ENCODE measurements at regions not wholly inside any gene's neighbourhood (a gene's known extent, or its start where the extent isn't known, plus 50 kb on each side); places are given as distances from the start of the nearest gene placed in this dataset.
"Not testable (repeated sequence)": the region's sequence is repeated elsewhere in the genome, so short reads cannot be mapped to it uniquely, and the experiment has no call there.

GRCh38 chr1:208344202-208344857 lies 100.1 kb upstream of the PLXNA2 start:
- DNase-seq, result no peak

DNA sequence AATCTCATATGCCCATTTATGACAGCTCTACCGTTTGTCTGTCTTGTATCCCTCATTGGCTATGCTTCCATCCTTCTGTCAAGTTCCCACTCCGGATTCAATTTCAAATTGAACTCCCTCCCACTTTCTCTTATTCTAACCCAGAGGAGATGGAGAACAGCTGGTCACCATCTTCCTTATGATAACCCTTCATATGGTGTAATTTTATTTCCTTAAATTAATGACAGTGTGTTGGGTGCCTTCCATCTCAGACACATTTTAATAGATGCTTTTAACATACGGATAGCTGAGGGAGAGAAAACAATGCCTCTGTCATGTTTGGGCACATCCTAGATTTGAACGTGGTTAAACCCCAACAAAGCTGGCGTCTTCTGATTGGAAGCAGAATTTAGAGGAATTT lies 103.0 kb upstream of the PLXNA2 start:
- no peak for DNase-seq

DNA sequence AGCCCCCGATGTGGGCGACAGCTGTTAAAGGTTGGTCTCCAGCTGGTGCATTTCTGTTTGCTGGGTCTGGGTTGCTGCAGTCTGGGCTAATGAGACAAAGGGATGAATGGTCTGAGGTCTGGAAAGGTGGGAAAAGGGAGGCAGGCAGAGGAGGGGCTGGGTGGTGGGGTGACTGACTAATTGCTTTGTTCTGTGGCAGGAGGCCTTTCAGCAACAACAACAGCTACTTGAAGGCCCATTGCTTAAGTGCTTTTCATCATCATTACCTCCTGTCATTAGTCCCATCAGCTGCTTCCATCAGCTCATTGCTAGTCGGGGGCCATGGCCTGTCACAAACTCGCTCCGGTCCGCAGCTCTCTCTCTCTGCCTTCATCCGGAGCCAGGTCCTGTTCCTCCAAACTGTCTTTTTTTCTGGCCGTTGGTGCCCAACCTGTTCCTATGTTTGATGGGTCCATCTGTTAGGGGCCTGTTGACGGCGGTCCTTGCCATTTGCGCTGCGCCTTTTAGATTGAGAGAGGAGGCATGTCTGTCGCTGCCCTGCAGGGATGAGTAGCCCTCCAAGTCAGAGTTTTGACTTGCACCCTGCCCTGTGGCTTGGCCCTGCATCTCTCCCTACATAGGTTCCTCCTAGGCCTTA lies 105.6 kb upstream of the PLXNA2 start:
- DNase-seq, result no peak

- no peak for DNase-seq
These were observed 106.6 kb upstream of the PLXNA2 start for GRCh38 chr1:208350815-208351214.

DNA sequence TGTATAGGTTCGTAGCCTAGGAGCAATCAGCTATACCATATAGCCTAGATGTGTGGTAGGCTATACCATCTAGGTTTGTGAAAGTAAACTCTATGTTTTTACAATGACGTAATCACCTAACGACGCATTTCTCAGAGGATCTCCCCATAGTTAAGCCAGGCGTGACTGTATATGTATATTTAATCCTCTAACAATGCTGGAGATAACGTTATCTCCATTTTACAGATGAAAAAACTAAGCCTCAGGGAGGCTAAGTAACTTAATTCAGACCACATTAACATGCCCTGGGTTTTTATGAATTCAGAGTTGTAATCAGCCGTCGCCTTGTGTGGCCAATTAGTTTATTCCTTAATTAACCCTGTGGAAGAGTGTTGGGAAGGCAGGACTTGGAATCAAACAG lies 107.7 kb upstream of the PLXNA2 start:
- no peak for DNase-seq

DNA sequence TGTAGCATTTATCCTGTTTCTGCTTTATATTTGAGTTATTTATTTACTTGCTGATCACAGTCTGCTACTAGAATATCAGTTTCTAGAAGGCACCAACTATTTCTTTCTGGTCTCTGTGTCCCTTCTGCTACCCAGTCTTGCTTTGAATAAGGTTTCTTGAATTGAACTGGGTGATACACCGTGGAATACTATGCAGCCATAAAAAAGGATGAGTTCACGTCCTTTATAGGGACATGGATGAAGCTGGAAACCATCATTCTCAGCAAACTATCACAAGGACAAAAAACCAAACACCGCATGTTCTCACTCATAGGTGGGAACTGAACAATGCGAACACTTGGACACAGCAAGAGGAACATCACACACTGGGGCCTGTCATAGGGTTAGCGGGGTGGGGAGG lies 109.6 kb upstream of the PLXNA2 start:
- DNase-seq, result not testable (repeated sequence)

DNA sequence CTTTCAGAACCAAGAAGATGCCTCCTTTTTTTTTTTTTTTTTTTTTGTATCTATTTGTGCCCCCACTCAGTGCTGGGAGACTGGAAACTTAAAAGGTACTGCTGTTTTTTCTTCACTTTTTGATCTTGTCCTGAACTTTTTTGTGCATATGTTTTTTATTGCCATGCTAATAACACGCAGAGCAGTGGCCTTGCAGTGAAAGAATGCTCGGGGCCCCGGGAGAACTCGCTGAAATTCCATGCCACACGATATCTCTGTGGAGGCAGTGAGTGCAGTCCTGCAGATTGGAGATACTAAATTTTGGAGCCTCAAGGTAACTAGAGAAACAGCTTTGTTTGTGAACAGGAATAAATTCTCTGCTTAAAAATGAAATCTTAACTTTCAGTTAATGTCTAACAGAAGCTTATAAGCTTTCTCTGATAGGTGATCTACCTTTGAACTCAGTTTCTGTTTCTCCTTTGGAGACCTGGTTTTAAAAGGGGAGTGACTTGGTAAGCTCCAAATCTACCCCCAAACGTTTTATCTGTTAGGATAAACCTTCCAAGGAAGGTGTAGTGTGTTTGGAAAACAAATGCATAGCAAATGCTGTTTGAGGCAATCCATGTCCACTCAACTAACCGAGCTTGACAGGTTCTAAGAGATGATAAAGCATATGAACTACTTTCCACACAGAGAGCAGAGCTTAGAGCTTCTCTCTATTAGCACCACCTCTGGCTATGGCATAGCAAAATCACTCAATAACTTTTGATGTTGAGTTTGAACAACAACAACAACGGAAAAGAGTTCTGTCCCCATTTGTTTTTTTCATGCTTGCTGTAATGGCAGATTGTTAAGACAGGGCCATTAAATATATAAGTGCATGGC lies 113.7 kb upstream of the PLXNA2 start:
- DNase-seq, result no peak

- no peak for DNase-seq
These were observed 114.5 kb upstream of the PLXNA2 start for GRCh38 chr1:208358651-208359050.

- DNase-seq, result no peak
These were observed 117.8 kb upstream of the PLXNA2 start for GRCh38 chr1:208362011-208362410.

DNA sequence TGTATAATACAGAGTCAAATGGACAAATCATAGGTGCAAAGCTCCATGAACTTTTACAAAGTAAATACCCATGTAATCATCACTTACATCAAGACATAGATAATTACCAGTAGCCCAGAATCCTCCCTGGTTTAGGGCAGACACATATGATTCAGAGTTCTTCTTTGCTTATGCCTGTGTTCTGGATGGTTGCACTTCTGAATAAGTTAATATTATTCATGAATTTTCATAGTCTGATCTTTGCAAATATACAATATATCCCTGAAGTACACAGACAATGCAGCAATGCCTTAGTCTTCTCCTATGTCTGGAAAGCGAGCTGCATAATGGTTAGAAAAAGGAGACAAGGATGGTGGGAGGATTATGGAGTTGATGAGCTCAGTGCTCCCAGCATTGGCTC lies 122.4 kb upstream of the PLXNA2 start:
- no peak for DNase-seq

DNA sequence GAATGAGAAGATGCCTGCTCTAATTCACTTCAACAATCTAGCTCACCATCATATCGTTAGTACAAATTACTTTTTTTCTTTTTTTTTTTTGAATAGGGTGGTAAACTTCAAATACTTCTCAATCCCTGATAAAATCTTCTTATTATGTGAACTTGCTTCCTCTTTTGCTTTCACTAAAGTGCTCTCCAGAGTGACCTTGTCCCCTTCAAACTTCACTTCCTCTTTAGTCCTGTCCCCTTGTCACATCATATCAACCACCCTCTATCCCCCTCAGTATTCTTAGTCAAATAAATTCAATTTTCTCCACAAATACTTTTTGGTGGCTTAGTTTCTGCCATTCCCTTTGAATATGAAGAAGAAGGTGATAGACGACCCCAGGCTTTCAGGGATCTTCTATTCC lies 124.9 kb upstream of the PLXNA2 start:
- no peak for DNase-seq

GRCh38 chr1:208369658-208370057 lies 125.5 kb upstream of the PLXNA2 start:
- no peak for DNase-seq

- DNase-seq, result no peak
These were observed 130.3 kb upstream of the PLXNA2 start for GRCh38 chr1:208374391-208374941.

DNA sequence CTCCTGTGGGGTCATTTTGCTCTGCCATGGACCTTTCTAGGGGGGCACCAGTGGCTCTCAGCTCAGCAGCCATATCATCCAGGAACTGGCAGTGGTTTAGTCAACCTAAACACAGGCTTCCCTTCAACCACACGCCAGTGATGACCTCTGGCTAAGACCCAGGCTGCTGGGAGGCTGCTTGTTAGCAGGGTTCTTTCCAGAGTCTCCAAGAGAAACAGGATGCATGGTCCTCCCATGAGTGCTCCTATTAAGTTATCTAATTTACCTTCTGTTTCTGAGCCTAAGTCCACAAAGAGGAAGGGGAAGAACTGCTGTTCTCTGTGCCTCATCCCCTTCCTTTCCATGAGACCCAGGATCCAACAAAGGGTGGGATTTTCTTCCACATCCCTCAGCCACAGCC lies 137.3 kb upstream of the PLXNA2 start:
- DNase-seq, result no peak

DNA sequence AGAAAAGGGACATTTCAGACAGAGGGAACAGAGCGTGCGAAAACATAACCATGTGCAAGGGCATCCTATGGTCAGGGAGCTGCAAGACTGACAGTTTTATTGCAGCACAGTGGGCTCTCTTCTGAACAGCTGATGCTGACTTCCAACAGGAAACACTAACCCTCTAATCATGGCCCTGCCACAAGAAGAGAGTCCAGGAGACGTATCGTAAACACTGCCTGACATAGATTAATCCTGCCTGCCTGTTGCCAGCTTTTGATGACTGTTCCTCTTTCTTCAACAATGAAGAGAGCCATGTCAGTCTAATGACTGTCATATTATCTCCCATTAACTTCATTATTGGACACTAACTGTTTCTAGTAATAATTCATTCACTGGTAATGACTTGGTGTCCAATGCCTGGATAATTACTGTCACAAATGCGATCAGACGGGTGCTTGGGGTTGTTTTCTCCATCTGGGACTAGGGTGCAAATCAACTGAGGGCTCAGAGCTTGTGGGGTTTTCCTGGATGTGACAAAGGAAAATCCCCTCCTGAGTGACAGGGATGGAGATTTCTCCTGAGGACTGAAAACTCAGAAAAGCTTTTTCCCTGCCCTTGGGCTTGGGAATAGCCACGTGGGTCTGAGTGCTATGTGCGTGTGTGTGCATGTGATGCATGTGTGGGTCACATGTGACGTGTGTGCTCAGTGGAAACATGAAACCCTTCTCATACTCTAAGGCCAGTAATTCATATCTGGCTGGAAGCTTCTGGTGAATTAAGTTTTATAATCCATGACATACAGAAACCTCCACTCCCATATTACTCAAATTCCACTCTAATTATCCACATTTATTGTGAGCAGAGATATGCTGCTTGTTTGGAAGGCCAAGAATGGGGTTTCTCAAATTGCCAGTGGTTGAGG lies 144.0 kb upstream of the PLXNA2 start:
- no peak for DNase-seq

- DNase-seq, result no peak
These were observed 149.2 kb upstream of the PLXNA2 start for GRCh38 chr1:208393416-208393815.

GRCh38 chr1:208393826-208394225 lies 149.6 kb upstream of the PLXNA2 start:
- DNase-seq, result no peak

- DNase-seq, result no peak
These were observed 153.1 kb upstream of the PLXNA2 start for GRCh38 chr1:208397286-208397685.

- no peak for DNase-seq
These were observed 160.8 kb upstream of the PLXNA2 start for GRCh38 chr1:208405014-208405413.

DNA sequence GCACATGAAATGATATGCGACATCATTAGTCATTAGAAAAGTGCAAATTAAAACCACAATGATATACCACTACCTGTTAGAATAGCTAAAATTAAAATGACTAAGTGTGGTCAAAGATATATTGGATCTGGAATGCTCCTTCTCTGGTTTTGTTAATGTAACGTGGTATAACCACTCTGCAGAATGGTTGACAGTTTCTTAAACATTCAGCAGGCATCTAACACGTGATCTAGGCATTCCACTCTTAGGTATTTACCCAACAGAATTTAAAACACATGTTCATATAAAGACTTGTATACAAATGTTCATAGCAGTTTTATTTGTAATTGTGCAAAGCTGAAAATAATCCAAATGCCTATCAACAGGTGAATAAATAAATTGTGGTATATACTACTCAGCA lies 165.0 kb upstream of the PLXNA2 start:
- no peak for DNase-seq

- no peak for DNase-seq
These were observed 166.2 kb upstream of the PLXNA2 start for GRCh38 chr1:208410409-208410808.
